H1 (cell line): ENCODE measurements at regions not wholly inside any gene's neighbourhood (a gene's known extent, or its start where the extent isn't known, plus 50 kb on each side); places are given as distances from the start of the nearest gene placed in this dataset.

Experiments
- BACH1 ChIP-seq: IDR thresholded peaks from 2 replicates; pipeline ENCODE4 v1.6.1; 2012; ENCODE audit warnings: low read length, improper control_type of control experiment
- CEBPB ChIP-seq: IDR thresholded peaks from 2 replicates; pipeline ENCODE4 v1.6.1; 2012; ENCODE audit warnings: low read depth, low read length
- CHD2 ChIP-seq: IDR thresholded peaks from 2 replicates; pipeline ENCODE4 v1.6.1; 2012; ENCODE audit warnings: low read length, improper control_type of control experiment
- CTCF ChIP-seq, 3 experiments: IDR thresholded peaks; 1 replicate in 2 of 3; 2 replicates in 1 of 3; pipeline versions ENCODE4 v1.5.1 to v1.6.1; 2011; ENCODE audit warnings: low read length in 3 of 3, mild to moderate bottlenecking in 3 of 3, inconsistent platforms in 2 of 3, low read depth in 1 of 3, moderate library complexity in 1 of 3; ENCODE audit not compliant: insufficient read depth in 1 of 3; ENCODE audit errors: control extremely low read depth in 1 of 3
- FOSL1 ChIP-seq: IDR thresholded peaks from 2 replicates; pipeline ENCODE4 v1.6.1; 2011; ENCODE audit warnings: mild to moderate bottlenecking, low read depth, low read length, moderate library complexity; ENCODE audit not compliant: insufficient read depth
- KDM5A ChIP-seq: fragments of 200-600 bp; IDR thresholded peaks from 2 replicates; pipeline ENCODE4 v1.7.1; 2012; ENCODE audit warnings: mild to moderate bottlenecking, low read length, inconsistent platforms, mixed read lengths
- NANOG ChIP-seq: IDR thresholded peaks from 2 replicates; pipeline ENCODE4 v1.6.1; 2011; ENCODE audit warnings: low read length, low read depth, mild to moderate bottlenecking, inconsistent platforms; ENCODE audit not compliant: insufficient read depth, poor library complexity, severe bottlenecking
- SP4 ChIP-seq: IDR thresholded peaks from 2 replicates; pipeline ENCODE4 v1.6.1; 2012; ENCODE audit warnings: low read length, inconsistent platforms

- TF ChIP-seq CHD2 (no peak), CTCF (IDR thresholded peaks at IDR 0.05; ENCODE audit: control extremely low read depth in 1 of 3, insufficient read depth in 1 of 3, low read depth in 1 of 3, low read length in 3 of 3) (no peak), CEBPB (no peak), KDM5A (no peak), BACH1 (no peak), FOSL1 (no peak), NANOG (no peak), SP4 (no peak)
Measured at GRCh38 chrX:5100004-5100403, 1128.7 kb downstream of the NLGN4X start.
